AG04449 (cell line): ENCODE measurements at regions not wholly inside any gene's neighbourhood (a gene's known extent, or its start where the extent isn't known, plus 50 kb on each side); places are given as distances from the start of the nearest gene placed in this dataset.
A peak's percentile ranks its signal among the peaks of the same experiment; 100 is the strongest.

Source experiments
- CTCF ChIA-PET: fragments of 350-600 bp; formaldehyde crosslinking; extraction: SDS; loops from one replicate; lab custom pipeline; 2021; ENCODE audit warnings: antibody characterized with exemption; lab: Yijun Ruan, JAX
- POLR2A ChIA-PET: fragments of 400-600, 350-600 bp; formaldehyde crosslinking; extraction: SDS; loops from one replicate; lab custom pipeline; 2020; ENCODE audit warnings: antibody characterized with exemption, inconsistent platforms; lab: Yijun Ruan, JAX
- DNase-seq: peaks from one replicate; pipeline ENCODE4 v3.0.0-alpha.2; 2010; ENCODE audit warnings: low read depth, low spot score
- H3K4me3 ChIP-seq: 2 replicates; pipeline ENCODE4 v1.5.1; 2011; ENCODE audit warnings: low read depth, mild to moderate bottlenecking, control low read depth, low read length
- TF ChIP-seq, protein P1 (sequence below): IDR thresholded peaks from one replicate; pipeline ENCODE4 v1.5.1; 2011; ENCODE audit warnings: mild to moderate bottlenecking, moderate library complexity, low read length, control low read depth, inconsistent platforms; ENCODE audit not compliant: insufficient read depth; ENCODE audit errors: missing control alignments

DNA sequence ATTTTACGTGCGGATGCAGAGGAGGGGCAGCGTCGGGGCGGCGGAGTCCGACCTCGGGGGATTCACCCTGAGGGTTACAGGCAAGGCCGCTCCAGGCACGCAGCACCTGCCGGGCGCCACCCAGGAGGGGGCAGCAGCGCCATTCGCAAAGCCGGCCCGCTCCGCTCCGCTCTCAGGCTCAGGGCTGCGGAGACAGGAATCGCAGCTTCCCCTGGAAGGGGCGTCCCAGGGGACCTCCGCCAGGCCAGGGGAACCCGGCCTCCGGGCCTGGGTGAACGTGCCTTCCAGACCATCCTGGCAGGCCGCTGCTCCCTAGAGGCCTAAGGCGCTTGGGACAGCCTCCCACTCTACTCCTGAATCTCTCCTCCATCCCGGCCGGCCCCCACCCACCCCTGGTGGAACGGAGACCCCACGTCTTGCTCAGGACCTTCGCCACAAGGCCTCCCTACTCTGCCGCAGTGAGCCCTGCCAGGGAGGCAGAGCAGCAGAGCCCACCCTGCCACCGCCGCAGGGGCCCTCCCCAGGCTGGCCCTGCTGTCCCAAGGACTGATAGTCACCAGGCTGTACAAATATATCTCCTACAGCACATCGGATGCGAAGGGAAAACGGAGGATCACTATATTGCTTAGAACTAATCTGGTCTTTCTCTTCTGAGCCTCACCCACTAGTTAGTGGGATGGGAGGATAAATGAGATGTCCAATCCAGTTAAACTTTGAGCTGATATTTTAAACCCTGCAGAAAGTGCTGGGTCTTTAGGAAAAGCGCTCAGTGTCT lies 115.0 kb downstream of the SMIM20 start:
- ChIA-PET POLR2A (no interaction called here), CTCF (interaction anchor here (0.9 to 8.1 kb wide), 24 partner anchors 11 to 429 kb away, joined by 3 to 106 read pairs (median 4); no protein-coding TSS in a partner anchor)
- TF ChIP-seq, protein P1, sequence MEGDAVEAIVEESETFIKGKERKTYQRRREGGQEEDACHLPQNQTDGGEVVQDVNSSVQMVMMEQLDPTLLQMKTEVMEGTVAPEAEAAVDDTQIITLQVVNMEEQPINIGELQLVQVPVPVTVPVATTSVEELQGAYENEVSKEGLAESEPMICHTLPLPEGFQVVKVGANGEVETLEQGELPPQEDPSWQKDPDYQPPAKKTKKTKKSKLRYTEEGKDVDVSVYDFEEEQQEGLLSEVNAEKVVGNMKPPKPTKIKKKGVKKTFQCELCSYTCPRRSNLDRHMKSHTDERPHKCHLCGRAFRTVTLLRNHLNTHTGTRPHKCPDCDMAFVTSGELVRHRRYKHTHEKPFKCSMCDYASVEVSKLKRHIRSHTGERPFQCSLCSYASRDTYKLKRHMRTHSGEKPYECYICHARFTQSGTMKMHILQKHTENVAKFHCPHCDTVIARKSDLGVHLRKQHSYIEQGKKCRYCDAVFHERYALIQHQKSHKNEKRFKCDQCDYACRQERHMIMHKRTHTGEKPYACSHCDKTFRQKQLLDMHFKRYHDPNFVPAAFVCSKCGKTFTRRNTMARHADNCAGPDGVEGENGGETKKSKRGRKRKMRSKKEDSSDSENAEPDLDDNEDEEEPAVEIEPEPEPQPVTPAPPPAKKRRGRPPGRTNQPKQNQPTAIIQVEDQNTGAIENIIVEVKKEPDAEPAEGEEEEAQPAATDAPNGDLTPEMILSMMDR: peak; percentile 98
- no peak overlapping the region for H3K4me3 ChIP-seq
- DNase-seq: no peak

DNA sequence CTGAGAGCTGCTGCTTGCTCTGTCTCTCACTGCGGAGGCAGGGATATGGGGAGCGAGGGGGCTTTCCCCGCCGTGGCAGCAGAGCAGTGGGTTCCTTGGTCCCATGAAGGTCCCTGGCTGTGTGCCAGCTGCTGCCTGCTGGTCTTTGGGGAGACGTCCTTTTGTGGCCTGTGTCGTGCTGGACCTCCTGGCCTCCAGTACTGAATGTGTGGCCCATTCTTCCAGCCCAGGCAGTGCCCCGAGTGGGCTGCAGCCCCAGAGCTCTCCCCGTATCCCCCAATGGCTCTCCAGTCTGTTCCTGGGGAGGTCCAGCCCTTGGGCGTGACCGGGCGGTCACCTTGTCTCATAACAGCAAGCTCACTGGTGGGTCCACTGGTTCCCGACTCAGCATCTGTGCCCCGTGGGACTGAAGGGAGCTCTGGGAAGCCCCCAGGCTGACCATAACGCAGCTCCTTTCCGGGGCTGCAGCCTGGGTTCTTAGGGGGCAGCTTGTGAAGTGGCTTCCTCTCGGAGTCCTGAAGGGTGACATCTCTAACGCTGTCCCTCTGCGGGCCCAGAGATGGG lies 115.6 kb downstream of the SMIM20 start:
- no peak for DNase-seq
- H3K4me3 ChIP-seq: no peak overlapping the region
- POLR2A ChIA-PET: no interaction called here
- CTCF ChIA-PET: interaction anchor here (0.7 to 8.1 kb wide), 26 partner anchors 11 to 981 kb away, joined by 3 to 106 read pairs (median 4); no protein-coding TSS in a partner anchor
- TF ChIP-seq, protein P1: no peak

DNA sequence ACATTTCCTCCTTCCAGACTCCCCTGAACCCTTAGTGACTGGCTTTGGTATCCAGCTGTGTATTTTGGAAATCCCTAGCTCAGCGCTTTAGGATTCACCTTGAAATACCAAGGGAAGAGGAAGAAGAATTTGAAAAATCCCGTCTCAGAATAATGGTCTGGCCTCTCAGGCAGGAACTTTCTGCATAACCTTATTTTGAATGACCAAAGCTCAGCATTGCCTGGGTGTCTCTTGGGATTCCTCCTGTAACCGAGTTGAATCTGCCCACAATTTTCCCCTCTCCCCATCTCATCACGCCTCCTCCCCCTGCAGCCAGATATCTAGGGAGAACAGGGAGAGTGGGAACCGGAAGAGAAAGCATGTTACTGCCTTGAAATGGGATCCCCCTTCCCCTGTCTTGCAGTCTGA lies 116.2 kb downstream of the SMIM20 start:
- POLR2A ChIA-PET: no interaction called here
- CTCF ChIA-PET: interaction anchor here (0.7 to 8.1 kb wide), 18 partner anchors 14 to 980 kb away, joined by 3 to 106 read pairs (median 6); no protein-coding TSS in a partner anchor
- H3K4me3 ChIP-seq: no peak overlapping the region

DNA sequence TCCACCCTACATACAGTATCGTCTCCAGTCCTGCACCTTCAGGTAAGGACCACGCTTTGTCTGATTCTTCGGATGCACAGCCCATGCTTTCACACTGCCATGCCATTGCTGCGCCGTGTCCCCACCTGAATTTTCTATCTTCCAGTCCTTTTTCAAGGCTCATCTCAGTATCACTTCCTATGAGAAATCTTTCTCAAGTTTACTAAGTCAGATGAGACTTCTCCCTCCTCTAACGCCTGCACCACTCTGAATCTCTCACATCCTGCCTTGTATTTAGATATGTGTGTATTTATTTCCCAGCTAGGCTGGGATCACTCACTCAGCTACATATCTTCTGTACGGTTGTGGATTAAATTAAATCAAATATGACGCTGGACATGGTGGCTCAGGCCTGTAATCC lies 116.8 kb downstream of the SMIM20 start:
- no peak for DNase-seq
- ChIA-PET POLR2A (no interaction called here), CTCF (interaction anchor here (1.0 to 8.1 kb wide), 12 partner anchors 14 to 980 kb away, joined by 3 to 106 read pairs (median 11); no protein-coding TSS in a partner anchor)
- H3K4me3 ChIP-seq: no peak overlapping the region
- TF ChIP-seq, protein P1: no peak

More for the DNA sequence above, 116.2 kb downstream of the SMIM20 start:
- DNase-seq: no peak
- TF ChIP-seq, protein P1: no peak

DNA sequence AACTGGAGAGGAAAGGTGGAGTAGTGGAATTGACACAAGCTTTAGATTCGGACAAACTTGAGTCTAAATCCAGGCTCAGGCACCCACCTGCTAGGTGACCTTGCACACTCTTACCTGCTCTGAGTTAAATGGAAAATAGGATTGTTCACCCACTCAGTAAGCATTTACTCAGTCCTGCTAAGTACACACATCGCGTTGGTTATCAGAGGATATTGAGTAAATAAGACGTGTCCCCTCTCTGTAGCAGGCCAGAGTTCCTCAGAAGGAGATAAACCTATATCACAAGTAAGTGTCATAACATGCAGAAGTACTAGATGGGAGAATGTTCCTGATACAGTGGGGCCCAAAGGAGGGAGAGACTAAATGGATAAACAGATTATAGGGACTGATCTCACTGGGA lies 117.7 kb downstream of the SMIM20 start:
- no peak for DNase-seq
- ChIA-PET CTCF (interaction anchor here (2.1 to 8.1 kb wide), 5 partner anchors 43 to 378 kb away, joined by 5 to 106 read pairs (median 25); no protein-coding TSS in a partner anchor), POLR2A (interaction anchor here (0.9 kb wide), 1 partner anchor 52 kb away, joined by 3 read pairs; no protein-coding TSS in a partner anchor)
- no peak overlapping the region for H3K4me3 ChIP-seq
- TF ChIP-seq, protein P1: no peak

DNA sequence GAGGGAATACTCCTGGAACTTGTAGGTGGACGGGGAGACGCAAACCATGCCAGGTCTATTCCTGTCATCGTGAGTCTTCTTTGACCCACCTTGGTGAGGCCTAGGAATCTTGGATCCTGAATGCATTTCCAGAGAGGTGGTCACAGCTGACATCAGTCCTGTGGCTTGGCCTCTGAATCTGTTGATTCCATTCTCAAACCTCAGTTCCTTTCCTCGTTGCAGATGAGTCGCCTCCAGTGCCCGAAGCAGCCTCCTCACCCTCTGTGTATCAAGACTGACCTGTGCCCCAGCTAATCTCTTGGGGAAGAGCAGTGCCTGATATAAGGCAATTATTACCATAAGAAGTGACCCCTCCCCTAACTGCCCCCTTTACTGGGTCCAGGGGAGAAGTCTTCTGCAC lies 118.1 kb downstream of the SMIM20 start:
- ChIA-PET CTCF (interaction anchor here (1.0 to 8.1 kb wide), 4 partner anchors 44 to 368 kb away, joined by 3 to 106 read pairs (median 15); no protein-coding TSS in a partner anchor), POLR2A (interaction anchor here (0.5 to 1.2 kb wide), 4 partner anchors 9 to 432 kb away, joined by 3 to 4 read pairs (median 3); no protein-coding TSS in a partner anchor)
- no peak overlapping the region for H3K4me3 ChIP-seq
- TF ChIP-seq, protein P1: no peak
- no peak for DNase-seq
